ENCODE measurements at regions not wholly inside any gene's neighbourhood (a gene's known extent, or its start where the extent isn't known, plus 50 kb on each side); places are given as distances from the start of the nearest gene placed in this dataset.

DNA sequence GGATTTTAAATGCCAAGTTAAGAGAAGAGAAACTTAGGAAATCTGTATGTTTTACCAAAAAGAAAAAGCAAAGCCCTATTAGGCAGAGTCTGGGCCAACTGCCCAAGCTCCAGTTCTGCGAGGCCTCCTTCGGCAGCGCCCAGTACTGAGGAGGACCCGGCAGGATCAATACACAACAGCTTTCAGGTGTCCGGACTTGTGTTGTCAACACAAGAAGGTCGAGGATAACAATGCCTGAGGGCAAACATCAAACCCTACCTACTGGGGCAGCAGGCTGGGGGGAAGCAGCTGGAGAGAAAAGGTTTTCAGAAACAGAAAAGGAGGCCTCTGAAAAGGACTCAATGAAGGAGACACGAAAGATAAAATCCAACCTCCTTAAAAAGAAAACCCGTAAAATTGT is 98.1 kb upstream of the GJB5 start:
- WGBS, 3 donors: 48 to 56% (median 52%) methylated on average over 8 of the region's 8 CpGs
- Histone ChIP-seq H3K9me3 (no peaks in the 10 kb centered on the region), H3K36me3 (ENCODE audit: insufficient read depth in 1 of 2, low read depth in 1 of 2) (no peaks in the 10 kb centered on the region), H3K4me1 (no peaks in the 10 kb centered on the region), H3K4me3 (no peak overlapping the region), H3K27me3 (ENCODE audit: insufficient read depth in 3 of 3, low read length in 2 of 3) (peaks cover 0 to 25% (median 3%) of the 10 kb centered on the region in 3 donors), H3K27ac (no peak overlapping the region)
- TF ChIP-seq, protein P1, sequence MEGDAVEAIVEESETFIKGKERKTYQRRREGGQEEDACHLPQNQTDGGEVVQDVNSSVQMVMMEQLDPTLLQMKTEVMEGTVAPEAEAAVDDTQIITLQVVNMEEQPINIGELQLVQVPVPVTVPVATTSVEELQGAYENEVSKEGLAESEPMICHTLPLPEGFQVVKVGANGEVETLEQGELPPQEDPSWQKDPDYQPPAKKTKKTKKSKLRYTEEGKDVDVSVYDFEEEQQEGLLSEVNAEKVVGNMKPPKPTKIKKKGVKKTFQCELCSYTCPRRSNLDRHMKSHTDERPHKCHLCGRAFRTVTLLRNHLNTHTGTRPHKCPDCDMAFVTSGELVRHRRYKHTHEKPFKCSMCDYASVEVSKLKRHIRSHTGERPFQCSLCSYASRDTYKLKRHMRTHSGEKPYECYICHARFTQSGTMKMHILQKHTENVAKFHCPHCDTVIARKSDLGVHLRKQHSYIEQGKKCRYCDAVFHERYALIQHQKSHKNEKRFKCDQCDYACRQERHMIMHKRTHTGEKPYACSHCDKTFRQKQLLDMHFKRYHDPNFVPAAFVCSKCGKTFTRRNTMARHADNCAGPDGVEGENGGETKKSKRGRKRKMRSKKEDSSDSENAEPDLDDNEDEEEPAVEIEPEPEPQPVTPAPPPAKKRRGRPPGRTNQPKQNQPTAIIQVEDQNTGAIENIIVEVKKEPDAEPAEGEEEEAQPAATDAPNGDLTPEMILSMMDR (IDR thresholded peaks at IDR 0.05): no peak
- intact Hi-C loops (cut with DNase I): no loop called here
- ATAC-seq (no peak), DNase-seq (no peak)

DNA sequence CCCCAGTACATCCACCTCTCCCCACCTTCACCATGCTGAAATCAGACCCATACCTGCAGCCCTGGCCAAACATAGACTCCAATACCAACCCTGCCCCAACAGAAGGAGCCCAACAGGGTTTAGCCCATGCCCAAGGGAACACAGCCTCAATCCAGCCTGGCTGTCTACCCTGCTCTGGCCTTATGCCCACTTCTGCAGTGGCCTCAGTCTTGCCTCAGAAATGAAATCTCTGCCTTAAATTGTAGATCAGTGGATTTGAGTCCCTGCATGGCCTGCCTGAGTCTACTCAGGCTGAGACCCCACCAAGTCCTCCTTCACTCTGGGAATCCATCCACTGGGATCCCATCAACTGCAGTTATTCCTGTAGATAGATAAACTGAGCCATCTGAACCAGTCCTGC is 97.6 kb upstream of the GJB5 start:
- no peaks in the 10 kb centered on the region for H3K36me3 ChIP-seq (ENCODE audit: insufficient read depth in 1 of 2, low read depth in 1 of 2)
- H3K4me3 ChIP-seq: no peak overlapping the region
- no peak overlapping the region for H3K27ac ChIP-seq
- no peaks in the 10 kb centered on the region for H3K4me1 ChIP-seq
- ATAC-seq (no peak), DNase-seq (no peak)
- H3K27me3 ChIP-seq (ENCODE audit: insufficient read depth in 3 of 3, low read length in 2 of 3): peaks cover 0 to 21% (median 3%) of the 10 kb centered on the region in 3 donors
- intact Hi-C loops (cut with DNase I): no loop called here
- no peaks in the 10 kb centered on the region for H3K9me3 ChIP-seq
- TF ChIP-seq, protein P1 (IDR thresholded peaks at IDR 0.05): no peak

DNA sequence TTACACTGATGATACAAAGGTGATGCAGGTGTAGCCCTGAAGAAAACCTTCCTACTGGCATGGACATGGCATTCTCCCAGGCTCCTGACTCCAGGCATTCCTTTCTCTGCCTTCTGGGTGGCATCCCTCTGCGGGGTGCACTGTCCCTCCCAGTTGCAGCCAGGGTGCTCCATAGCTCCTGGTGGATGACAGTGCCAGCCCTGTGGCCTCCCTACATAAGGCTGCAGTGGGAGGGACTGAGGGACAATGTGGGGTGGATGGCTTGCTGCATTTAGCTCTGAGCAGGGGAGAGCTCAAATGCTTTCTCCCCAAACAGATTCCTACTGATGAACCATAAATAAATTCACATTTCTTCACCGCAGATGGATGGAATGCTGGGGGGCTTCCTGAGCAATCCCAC is 97.0 kb upstream of the GJB5 start:
- ATAC-seq (no peak), DNase-seq (no peak)
- Histone ChIP-seq H3K4me3 (no peak overlapping the region), H3K4me1 (no peaks in the 10 kb centered on the region), H3K36me3 (ENCODE audit: insufficient read depth in 1 of 2, low read depth in 1 of 2) (no peaks in the 10 kb centered on the region), H3K27ac (no peak overlapping the region), H3K9me3 (no peaks in the 10 kb centered on the region), H3K27me3 (ENCODE audit: insufficient read depth in 3 of 3, low read length in 2 of 3) (peaks cover 0 to 16% (median 3%) of the 10 kb centered on the region in 3 donors)
- WGBS, 3 donors: 74 to 79% (median 78%) methylated on average over 2 of the region's 2 CpGs
- intact Hi-C loops (cut with DNase I): no loop called here
- TF ChIP-seq, protein P1 (IDR thresholded peaks at IDR 0.05): no peak

DNA sequence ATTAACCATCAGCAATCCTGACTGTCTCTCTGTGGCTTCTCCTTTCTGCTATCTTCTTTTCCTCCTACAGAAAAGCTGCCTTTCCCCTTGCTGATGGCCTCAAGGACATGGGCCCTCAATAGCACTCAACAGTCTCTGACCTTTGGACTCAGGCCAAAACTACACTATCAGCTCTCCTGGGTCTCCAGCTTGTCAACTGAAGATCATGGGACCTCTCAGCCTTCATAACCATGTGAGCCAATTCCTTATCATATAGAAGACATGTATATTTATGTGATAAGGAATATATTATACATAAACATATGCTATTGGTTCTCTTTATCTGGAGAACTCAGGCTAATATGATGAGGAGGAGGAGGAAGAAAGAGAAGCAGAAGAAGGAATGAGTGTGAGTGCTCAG is 91.8 kb upstream of the GJB5 start:
- intact Hi-C loops (cut with DNase I): no loop called here
- DNase-seq (no peak), ATAC-seq (no peak)
- Histone ChIP-seq H3K4me3 (no peak overlapping the region), H3K36me3 (ENCODE audit: insufficient read depth in 1 of 2, low read depth in 1 of 2) (no peaks in the 10 kb centered on the region), H3K4me1 (no peaks in the 10 kb centered on the region), H3K27ac (no peak overlapping the region), H3K27me3 (ENCODE audit: insufficient read depth in 3 of 3, low read length in 2 of 3) (peaks cover 0 to 8% (median 2%) of the 10 kb centered on the region in 3 donors), H3K9me3 (no peaks in the 10 kb centered on the region)
- TF ChIP-seq, protein P1 (IDR thresholded peaks at IDR 0.05): no peak

DNA sequence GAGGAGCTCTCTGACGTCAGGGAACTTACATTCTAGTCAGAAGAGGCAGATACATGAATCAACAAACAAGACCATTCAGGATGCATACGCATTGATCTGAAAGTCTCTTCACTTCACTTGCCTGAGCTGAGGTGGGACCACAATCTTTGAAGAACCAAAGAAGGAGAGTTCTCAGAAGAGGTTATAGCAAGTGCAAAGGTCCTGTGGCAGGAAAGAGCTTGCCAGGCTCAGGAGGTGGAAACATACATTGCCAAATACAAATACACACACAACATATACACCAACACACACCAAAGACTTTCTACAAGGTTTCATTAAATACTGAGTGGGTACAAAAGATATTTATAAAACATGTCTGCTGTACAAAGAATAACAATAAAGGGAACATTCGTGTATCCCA is 86.8 kb upstream of the GJB5 start:
- H3K27ac ChIP-seq: no peak overlapping the region
- H3K4me3 ChIP-seq: no peak overlapping the region
- H3K36me3 ChIP-seq (ENCODE audit: insufficient read depth in 1 of 2, low read depth in 1 of 2): no peaks in the 10 kb centered on the region
- TF ChIP-seq, protein P1 (IDR thresholded peaks at IDR 0.05): no peak
- intact Hi-C loops (cut with DNase I): no loop called here
- DNase-seq (no peak), ATAC-seq (no peak)
- H3K4me1 ChIP-seq: no peaks in the 10 kb centered on the region
- WGBS, 3 donors: 74 to 80% (median 76%) methylated on average over 3 of the region's 3 CpGs
- H3K27me3 ChIP-seq (ENCODE audit: insufficient read depth in 3 of 3, low read length in 2 of 3): peaks cover 0 to 3% (median 2%) of the 10 kb centered on the region in 3 donors
- peaks cover 5% of the 10 kb centered on the region for H3K9me3 ChIP-seq
